B cell (primary cell): ENCODE measurements at regions not wholly inside any gene's neighbourhood (a gene's known extent, or its start where the extent isn't known, plus 50 kb on each side); places are given as distances from the start of the nearest gene placed in this dataset.

Experiments used
- ATAC-seq: fragments of 200-7000 bp; cut with Tn5 transposase; one replicate; pipeline ENCODE4 v1.10.0; 2021; ENCODE audit warnings: low read depth, mild to moderate bottlenecking, moderate number of reproducible peaks, moderate library complexity
- CTCF ChIA-PET: fragments of 350-600 bp; sonication (Branson Sonifier 250); formaldehyde crosslinking; loops from one replicate; lab custom pipeline; 2021; ENCODE audit warnings: antibody characterized with exemption, inconsistent platforms; lab: Charles Lee
- POLR2A ChIA-PET: fragments of 350-600 bp; sonication (Branson Sonifier 250); formaldehyde crosslinking; loops from one replicate; lab custom pipeline; 2021; ENCODE audit warnings: antibody characterized with exemption; lab: Charles Lee
- DNase-seq: peaks from one replicate; pipeline ENCODE4 v3.0.0; 2013
- H2AFZ ChIP-seq: 2 replicates; pipeline ENCODE4 v1.6.1; 2012; ENCODE audit warnings: mild to moderate bottlenecking, low read depth, low read length; ENCODE audit not compliant: insufficient read depth, poor library complexity, severe bottlenecking
- H3K27ac ChIP-seq, 2 donors: 1 replicate in 1 of 2; 2 replicates in 1 of 2; pipeline ENCODE4 v1.5.1; 2012 to 2013; ENCODE audit warnings: low read length in 2 of 2, mild to moderate bottlenecking in 2 of 2, moderate library complexity in 1 of 2
- H3K27me3 ChIP-seq, 4 experiments: fragments of 200-600 bp in 1 of 4; sonication (generic) in 1 of 4; replicated peaks in 1 of 4; 1 replicate in 2 of 4; 2 replicates in 2 of 4; pipeline versions ENCODE4 v1.6.1 to v1.7.0; 2013 to 2016; ENCODE audit warnings: low read length in 3 of 4, mild to moderate bottlenecking in 2 of 4, mixed read lengths in 1 of 4, moderate library complexity in 1 of 4; ENCODE audit not compliant: insufficient read depth in 4 of 4, control insufficient read depth in 3 of 4; ENCODE audit errors: control extremely low read depth in 1 of 4
- H3K36me3 ChIP-seq, 2 experiments: replicated peaks in 1 of 2; 1 replicate in 1 of 2; 2 replicates in 1 of 2; pipeline versions ENCODE4 v1.6.1 to v1.7.1; 2013; ENCODE audit warnings: low read length in 1 of 2; ENCODE audit not compliant: insufficient read depth in 2 of 2, control insufficient read depth in 1 of 2; ENCODE audit errors: control extremely low read depth in 1 of 2, extremely low read depth in 1 of 2
- H3K4me1 ChIP-seq, 2 donors: fragments of 200-600 bp in 1 of 2; sonication (generic) in 1 of 2; 1 replicate in 1 of 2; 2 replicates in 1 of 2; pipeline versions ENCODE4 v1.5.1 to v1.6.1; 2013 to 2017; ENCODE audit warnings: low read length in 2 of 2; ENCODE audit not compliant: control insufficient read depth in 2 of 2, insufficient read depth in 2 of 2
- H3K4me2 ChIP-seq: replicated peaks from 2 replicates; pipeline ENCODE3; 2012; ENCODE audit warnings: mild to moderate bottlenecking, low read depth, low read length; ENCODE audit not compliant: poor library complexity, severe bottlenecking
- H3K4me3 ChIP-seq, 5 experiments: fragments of 200-600 bp in 1 of 5; sonication (generic) in 1 of 5; 1 replicate in 3 of 5; 2 replicates in 2 of 5; pipeline versions ENCODE4 v1.5.1 to v1.7.0; 2011 to 2016; ENCODE audit warnings: low read length in 4 of 5, mild to moderate bottlenecking in 4 of 5, low read depth in 2 of 5, control low read depth in 1 of 5, moderate library complexity in 1 of 5; ENCODE audit not compliant: insufficient read depth in 1 of 5; ENCODE audit errors: control extremely low read depth in 1 of 5, extremely low read depth in 1 of 5
- H3K79me2 ChIP-seq: fragments of 200-600 bp; sonication (generic); one replicate; pipeline ENCODE4 v1.6.0; 2016; ENCODE audit warnings: low read length; ENCODE audit not compliant: control insufficient read depth, insufficient read depth
- H3K9ac ChIP-seq: fragments of 200-600 bp; sonication (generic); 2 replicates; pipeline ENCODE4 v1.6.1; 2017; ENCODE audit warnings: mild to moderate bottlenecking, low read length, moderate library complexity
- H3K9me3 ChIP-seq, 3 donors: one replicate each; pipeline versions ENCODE4 v1.6.1 to v1.7.1; 2013; ENCODE audit warnings: low read length in 2 of 3; ENCODE audit not compliant: control insufficient read depth in 2 of 3, insufficient read depth in 1 of 3; ENCODE audit errors: control extremely low read depth in 1 of 3
- H4K20me1 ChIP-seq: 2 replicates; pipeline ENCODE4 v1.6.0; 2012; ENCODE audit warnings: mild to moderate bottlenecking, low read length; ENCODE audit not compliant: insufficient read depth, control insufficient read depth, poor library complexity, severe bottlenecking
- H3K27ac Mint-ChIP-seq: one replicate; pipeline ENCODE4 v1.8.0; 2021; ENCODE audit warnings: mixed read lengths
- H3K27me3 Mint-ChIP-seq: one replicate; pipeline ENCODE4 v1.8.0; 2021; ENCODE audit warnings: mixed read lengths
- H3K4me1 Mint-ChIP-seq: one replicate; pipeline ENCODE4 v1.8.0; 2021; ENCODE audit warnings: mixed read lengths
- H3K4me3 Mint-ChIP-seq: one replicate; pipeline ENCODE4 v1.8.0; 2021; ENCODE audit warnings: mixed read lengths
- H3K9me3 Mint-ChIP-seq: one replicate; pipeline ENCODE4 v1.8.0; 2022; ENCODE audit warnings: mixed read lengths; ENCODE audit not compliant: insufficient read depth
- EZH2 ChIP-seq: IDR thresholded peaks from 2 replicates; pipeline ENCODE4 v1.6.1; 2012; ENCODE audit warnings: borderline replicate concordance, low read depth, mild to moderate bottlenecking, moderate library complexity, low read length; ENCODE audit not compliant: insufficient read depth, poor library complexity, severe bottlenecking
- WGBS: methylation state at CpG from one replicate; pipeline ENCODE4 v1.1.5; 2013; ENCODE audit warnings: missing lambda C conversion rate; ENCODE audit not compliant: insufficient coverage; 5-methylcytosine and 5-hydroxymethylcytosine counted together
- intact Hi-C: fragments of 100-400 bp; cut with micrococcal nuclease; formaldehyde crosslinking; loops from one replicate; pipeline ENCODE4 v1.10.0; 2022
- TF ChIP-seq, protein P1 (sequence below): fragments of 200-600 bp; IDR thresholded peaks from one replicate; pipeline ENCODE4 v1.8.0; 2022; ENCODE audit warnings: antibody characterized with exemption, mild to moderate bottlenecking

DNA sequence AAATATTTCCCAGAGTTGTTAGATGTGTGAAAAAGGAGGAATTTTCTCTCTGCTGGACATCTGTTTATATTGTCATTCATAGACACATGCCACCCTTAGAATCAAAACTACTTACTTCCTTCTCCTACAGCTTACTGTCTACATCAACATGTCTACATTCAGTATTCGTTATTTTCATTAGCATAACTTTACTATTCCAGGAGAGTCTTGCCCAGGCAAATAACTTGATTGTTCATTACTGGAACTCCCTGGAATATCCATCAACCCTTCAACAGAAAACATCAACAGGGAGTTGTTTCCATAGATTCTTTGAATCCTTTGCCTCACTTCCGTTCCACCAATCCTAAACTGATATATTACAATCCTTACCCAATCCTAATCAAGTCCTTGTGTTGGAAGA, 457.5 kb upstream of the ZNF608 start:
- H3K4me3 ChIP-seq, result no peak overlapping the region
- no peak overlapping the region for H3K9ac ChIP-seq
- Mint-ChIP-seq H3K4me3 (no peak overlapping the region), H3K27me3 (no peaks in the 10 kb centered on the region), H3K4me1 (peaks cover 16% of the 10 kb centered on the region), H3K9me3 (no peaks in the 10 kb centered on the region), H3K27ac (no peak overlapping the region)
- no peaks in the 10 kb centered on the region for H3K36me3 ChIP-seq
- WGBS, result 100% methylated on average over 1 of the region's 2 CpGs
- ChIA-PET CTCF (interaction anchor here (0.8 kb wide), 1 partner anchor 456 kb away, joined by 3 read pairs; no protein-coding TSS in a partner anchor), POLR2A (no interaction called here)
- no peak for TF ChIP-seq EZH2
- H3K79me2 ChIP-seq, result no peaks in the 10 kb centered on the region
- H3K27me3 ChIP-seq, result no peaks in the 10 kb centered on the region
- H4K20me1 ChIP-seq, result no peaks in the 10 kb centered on the region
- H3K27ac ChIP-seq, result no peak overlapping the region
- DNase-seq, result no peak
- H2AFZ ChIP-seq, result no peak overlapping the region
- H3K9me3 ChIP-seq, result no peaks in the 10 kb centered on the region
- intact Hi-C loops, result no loop called here
- peaks cover 0 to 7% of the 10 kb centered on the region in 2 donors for H3K4me1 ChIP-seq
- ATAC-seq, result no peak
- H3K4me2 ChIP-seq, result no peak overlapping the region

DNA sequence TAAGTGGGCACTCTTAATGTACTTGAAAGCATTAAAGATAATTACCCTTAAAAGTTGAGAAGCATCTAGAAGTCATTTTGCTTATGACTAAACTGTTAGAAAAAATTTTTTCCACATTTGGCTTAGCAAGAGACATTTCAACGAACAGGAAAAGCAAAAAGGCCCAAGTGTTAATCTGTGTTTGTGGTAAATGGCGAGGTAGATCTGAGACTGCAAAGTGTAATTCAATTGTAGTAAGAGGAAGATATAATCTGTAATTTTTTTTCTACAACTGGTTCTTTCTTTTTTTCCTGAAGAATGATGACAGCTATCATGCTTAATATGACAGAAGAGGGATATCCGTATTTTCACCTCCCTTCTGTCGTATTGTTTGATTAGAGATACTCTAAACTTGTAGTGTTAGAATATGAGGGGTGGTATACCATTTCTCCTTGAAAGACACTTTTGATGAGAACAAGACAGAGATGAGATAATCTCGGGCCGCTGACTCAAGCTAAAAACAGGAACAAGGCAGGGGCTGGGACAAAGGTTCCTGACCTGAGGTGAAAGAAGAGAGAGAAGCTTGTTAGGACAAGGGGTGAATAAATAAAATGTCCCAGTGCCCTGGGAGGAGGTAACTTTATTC, 459.3 kb upstream of the ZNF608 start:
- Histone ChIP-seq H3K9ac (no peak overlapping the region), H4K20me1 (no peaks in the 10 kb centered on the region), H3K27ac (no peak overlapping the region), H3K36me3 (no peaks in the 10 kb centered on the region), H3K79me2 (no peaks in the 10 kb centered on the region), H3K9me3 (no peaks in the 10 kb centered on the region), H2AFZ (no peak overlapping the region), H3K27me3 (no peaks in the 10 kb centered on the region), H3K4me2 (no peak overlapping the region), H3K4me1 (peaks cover 0 to 1% of the 10 kb centered on the region in 2 donors), H3K4me3 (no peak overlapping the region)
- TF ChIP-seq EZH2, result no peak
- TF ChIP-seq, protein P1, sequence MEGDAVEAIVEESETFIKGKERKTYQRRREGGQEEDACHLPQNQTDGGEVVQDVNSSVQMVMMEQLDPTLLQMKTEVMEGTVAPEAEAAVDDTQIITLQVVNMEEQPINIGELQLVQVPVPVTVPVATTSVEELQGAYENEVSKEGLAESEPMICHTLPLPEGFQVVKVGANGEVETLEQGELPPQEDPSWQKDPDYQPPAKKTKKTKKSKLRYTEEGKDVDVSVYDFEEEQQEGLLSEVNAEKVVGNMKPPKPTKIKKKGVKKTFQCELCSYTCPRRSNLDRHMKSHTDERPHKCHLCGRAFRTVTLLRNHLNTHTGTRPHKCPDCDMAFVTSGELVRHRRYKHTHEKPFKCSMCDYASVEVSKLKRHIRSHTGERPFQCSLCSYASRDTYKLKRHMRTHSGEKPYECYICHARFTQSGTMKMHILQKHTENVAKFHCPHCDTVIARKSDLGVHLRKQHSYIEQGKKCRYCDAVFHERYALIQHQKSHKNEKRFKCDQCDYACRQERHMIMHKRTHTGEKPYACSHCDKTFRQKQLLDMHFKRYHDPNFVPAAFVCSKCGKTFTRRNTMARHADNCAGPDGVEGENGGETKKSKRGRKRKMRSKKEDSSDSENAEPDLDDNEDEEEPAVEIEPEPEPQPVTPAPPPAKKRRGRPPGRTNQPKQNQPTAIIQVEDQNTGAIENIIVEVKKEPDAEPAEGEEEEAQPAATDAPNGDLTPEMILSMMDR, result no peak
- Mint-ChIP-seq H3K27ac (no peak overlapping the region), H3K4me3 (no peak overlapping the region), H3K27me3 (no peaks in the 10 kb centered on the region), H3K9me3 (no peaks in the 10 kb centered on the region), H3K4me1 (peaks cover 11% of the 10 kb centered on the region)
- ATAC-seq, result no peak
- ChIA-PET CTCF (no interaction called here), POLR2A (no interaction called here)
- 25% methylated on average over 2 of the region's 6 CpGs for WGBS
- DNase-seq, result no peak
- intact Hi-C loops, result no loop called here
